SHP77 treated with DMSO at 0.1 percent for 48 hours (cell line): ENCODE measurements at regions not wholly inside any gene's neighbourhood (a gene's known extent, or its start where the extent isn't known, plus 50 kb on each side); places are given as distances from the start of the nearest gene placed in this dataset.
A peak's percentile ranks its signal among the peaks of the same experiment; 100 is the strongest.

Experiments
- DNase-seq: peaks from one replicate; lab custom pipeline; 2025; lab: John Stamatoyannopoulos, UW

DNA sequence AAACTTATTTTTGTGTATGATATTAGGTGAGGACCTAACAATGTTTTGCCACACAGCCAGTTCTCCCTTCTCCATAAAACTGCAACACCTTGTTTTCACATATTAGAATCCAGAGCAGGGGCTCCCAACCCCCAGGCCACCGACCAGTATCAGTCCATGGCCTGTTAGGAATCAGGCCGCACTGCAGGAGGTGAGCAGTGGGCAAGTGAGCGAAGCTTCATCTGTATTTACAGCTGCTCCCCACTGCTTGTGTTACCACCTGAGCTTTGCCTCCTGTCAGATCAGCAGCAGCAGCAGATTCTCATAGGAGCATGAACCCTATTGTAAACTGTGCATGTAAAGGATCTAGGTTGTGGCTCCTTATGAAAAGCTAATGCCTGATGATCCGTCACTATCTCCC is 185.9 kb upstream of the NSMCE3 start:
- no peak for DNase-seq

DNA sequence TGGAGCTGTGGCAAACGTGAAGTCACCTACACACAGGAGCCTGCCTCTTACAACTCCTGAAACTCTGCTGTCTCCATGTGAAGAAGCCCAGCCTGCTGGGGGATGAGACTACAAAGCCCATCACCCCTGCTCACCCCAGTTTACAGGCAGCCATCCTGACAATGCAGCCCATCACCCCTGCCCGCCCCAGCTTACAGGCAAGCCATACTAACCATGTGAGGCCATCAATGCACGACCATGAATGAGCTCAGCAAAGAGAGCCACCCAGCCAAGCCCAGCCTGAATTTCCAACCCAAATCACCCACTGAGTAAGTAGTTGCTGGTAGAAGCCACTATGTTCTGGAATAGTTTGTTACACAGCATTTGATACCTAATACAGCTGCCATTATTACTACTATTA is 185.4 kb upstream of the NSMCE3 start:
- DNase-seq, result no peak

- DNase-seq, result no peak
These were observed 184.9 kb upstream of the NSMCE3 start for GRCh38 chr15:29454506-29454905.

DNA sequence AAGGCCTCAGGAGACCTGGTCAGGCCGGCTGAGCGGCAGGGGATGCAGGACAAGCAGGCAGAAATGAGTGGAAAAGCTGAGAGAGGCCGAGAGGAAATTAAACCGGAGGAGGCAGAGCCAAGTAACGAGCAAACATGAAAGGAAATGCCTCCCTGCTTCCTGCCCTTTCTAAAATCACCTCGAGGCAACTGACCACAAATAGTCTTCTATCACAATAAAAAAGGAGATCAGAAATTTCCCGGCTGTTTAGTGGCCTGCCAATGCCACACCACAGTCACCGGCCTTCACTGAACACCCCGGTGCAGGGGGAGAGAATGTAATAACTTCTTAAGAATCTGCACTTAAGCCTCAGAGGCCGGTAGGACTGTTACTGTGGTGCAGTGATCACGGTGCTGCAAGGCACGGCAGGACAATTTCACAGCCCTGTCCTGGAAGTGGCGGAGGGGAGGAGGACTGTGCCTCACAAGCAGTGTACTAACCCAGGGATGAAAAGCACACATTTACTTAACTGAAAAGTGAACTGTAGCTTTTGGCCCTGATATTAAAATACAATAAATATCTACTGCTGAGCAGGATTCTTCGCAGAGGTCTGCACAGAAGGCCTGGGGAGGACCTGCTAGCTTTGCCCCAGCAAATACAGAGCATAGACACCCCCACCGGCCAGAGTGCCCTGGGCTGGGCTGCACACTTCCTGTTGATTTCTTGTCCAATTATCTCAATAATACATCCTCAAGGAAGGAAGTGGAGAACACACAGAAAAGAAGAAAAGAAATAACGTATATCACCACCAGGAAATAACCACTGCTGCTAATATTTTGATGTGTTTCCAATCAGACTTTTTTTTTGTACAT is 183.5 kb upstream of the NSMCE3 start:
- DNase-seq, result peak; percentile 25

DNA sequence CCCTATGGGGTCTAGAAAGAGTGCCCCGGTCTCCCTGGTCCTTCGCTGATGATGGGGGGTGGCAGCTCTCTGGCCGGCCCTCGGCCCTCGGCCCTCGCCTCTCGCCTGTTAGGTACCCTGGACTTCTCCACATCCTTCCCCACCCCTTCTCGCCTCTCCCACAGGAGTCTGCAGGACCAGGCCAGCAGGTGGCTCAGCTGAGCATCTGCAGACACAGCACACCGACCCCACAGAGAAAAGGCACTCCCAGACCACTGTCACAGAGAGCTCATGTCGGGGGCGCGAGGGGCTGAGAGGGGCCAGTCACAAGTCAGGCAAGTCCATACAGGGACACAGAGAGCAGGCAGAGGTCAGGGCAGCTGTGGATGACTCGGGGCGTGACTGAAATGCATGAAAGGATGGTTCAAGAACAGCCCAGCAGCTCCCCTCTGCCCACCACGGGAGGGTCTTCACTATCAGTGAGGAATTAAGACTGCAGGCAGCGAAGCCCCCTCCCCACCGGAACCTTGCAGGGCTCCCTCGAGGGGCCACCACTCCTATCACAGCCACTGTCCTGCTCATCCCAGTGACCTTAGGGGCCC is 181.7 kb upstream of the NSMCE3 start:
- DNase-seq, result peak; percentile 16

- no peak for DNase-seq
These were observed 179.5 kb upstream of the NSMCE3 start for GRCh38 chr15:29449136-29449535.

DNA sequence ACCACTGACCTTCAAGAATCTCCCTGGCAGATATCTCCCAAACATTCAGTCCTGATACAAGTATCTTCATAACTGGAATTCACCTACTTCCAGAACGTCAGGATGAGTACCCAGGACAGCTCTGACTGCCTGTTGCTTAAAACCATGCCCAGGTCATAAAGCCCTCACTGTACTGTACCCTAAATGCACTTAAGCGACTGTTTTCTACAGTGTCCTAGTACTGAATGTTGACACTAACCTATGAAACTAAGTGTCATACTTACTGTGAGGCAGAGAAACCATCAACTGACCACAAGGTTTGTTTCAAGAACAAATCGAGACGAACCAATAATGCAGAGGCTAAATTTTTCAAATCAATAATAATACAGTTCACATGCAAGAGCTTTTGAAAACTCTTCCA is 178.7 kb upstream of the NSMCE3 start:
- no peak for DNase-seq

- DNase-seq, result no peak
These were observed 176.9 kb upstream of the NSMCE3 start for GRCh38 chr15:29446480-29446879.

- DNase-seq, result no peak
These were observed 172.9 kb upstream of the NSMCE3 start for GRCh38 chr15:29442532-29442931.

- no peak for DNase-seq
These were observed 170.9 kb upstream of the NSMCE3 start for GRCh38 chr15:29440541-29440940.

GRCh38 chr15:29438703-29439055 is 169.1 kb upstream of the NSMCE3 start:
- DNase-seq, result no peak

GRCh38 chr15:29437888-29438702 is 168.5 kb upstream of the NSMCE3 start:
- DNase-seq, result no peak

DNA sequence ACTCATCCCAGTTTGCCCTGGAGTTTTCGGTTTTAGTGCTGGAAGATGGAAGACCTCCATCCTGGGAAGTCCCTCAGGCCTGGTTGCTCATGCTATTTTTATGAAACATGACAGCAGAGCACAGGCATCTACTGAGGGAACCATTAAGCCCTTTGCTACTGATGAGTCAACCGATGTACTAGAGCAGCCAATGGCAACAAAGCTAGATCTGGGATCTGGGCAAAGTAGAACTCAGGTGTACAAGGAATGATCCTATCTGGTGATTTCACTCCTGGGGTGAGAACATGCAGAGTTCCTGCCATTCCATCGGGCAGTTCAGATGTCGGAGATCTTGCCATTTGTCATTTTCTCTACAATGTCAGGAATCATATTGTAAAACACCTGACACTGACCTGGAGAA is 166.2 kb upstream of the NSMCE3 start:
- no peak for DNase-seq

GRCh38 chr15:29434280-29434679 is 164.7 kb upstream of the NSMCE3 start:
- no peak for DNase-seq

- no peak for DNase-seq
These were observed 164.1 kb upstream of the NSMCE3 start for GRCh38 chr15:29433507-29434248.

DNA sequence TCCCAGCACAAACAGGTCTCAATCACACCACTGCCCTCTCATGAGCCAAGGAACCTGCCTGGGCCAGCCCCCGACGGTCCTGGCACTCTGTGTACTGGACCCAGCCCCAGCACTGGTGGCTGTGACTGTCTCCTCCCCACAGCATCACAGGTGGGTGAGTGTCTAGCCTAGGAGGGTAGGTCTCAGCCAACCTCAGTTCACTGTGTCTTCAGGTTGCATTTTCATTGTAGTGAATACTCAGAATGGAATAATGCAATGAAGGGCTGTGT is 163.4 kb upstream of the NSMCE3 start:
- DNase-seq, result no peak

DNA sequence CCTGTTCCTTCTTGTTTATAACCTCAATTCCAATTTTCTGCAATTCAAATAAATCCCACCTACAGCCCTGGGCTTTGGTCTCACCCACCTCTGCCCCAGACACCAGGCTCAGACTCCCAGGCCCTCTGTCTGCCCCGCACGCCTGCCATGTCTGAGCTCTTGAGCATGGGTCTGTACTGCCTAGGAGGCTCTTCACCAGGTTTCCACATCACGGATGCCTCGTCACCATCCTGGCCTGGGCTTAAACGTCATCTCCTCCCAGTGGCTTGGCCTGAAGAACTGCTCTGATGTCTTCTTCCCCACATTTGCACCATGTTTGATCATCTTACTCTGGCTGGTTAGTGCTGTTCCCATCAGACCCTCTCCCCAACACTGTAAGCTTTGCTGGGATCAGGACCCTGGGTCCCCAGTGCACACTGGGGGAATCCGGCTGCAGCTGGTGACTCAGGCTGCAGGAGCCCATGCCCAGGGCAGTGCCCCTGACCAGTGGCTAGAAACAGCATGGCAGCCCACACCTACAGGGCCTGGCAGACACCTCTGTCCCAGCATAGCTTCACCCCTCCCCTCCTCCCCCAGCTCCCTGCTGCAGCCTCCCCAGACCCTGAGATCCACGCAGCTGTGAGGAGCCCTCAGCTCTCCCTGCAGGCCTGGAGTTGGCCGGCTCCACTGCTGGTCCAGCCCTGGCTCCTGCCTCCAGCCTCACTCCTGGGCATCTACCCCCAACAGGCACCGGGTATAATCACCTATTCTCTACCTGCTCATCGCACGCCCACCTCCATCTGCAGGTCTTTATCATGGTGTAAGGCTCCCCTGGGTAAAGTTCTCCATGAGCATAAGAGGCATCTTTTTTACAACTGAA is 162.8 kb upstream of the NSMCE3 start:
- no peak for DNase-seq

GRCh38 chr15:29430831-29431230 is 161.2 kb upstream of the NSMCE3 start:
- no peak for DNase-seq

- DNase-seq, result no peak
These were observed 160.5 kb upstream of the NSMCE3 start for GRCh38 chr15:29430124-29430523.

DNA sequence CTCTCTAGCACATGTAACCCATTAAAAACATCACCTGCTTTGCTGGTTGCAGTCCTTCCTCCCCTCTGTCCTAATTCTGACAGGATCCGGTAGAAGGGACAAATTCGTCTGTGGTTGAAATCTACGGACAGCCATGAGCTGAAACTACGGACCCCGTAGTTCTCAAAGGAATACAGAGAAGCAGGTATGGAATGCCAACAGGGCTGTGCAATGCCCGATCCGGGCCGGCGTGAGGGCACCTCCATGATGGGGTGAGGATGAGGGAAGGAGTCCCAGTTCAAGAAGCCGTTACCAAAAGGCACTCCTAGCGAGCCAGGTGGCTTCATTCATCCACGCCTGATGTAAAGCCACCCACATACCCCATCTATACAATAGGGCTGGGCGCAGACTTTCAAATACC is 160.0 kb upstream of the NSMCE3 start:
- DNase-seq, result no peak

- DNase-seq, result no peak
These were observed 159.4 kb upstream of the NSMCE3 start for GRCh38 chr15:29428925-29429573.
